Urinary bladder (tissue), 3 donors: ENCODE measurements at regions not wholly inside any gene's neighbourhood (a gene's known extent, or its start where the extent isn't known, plus 50 kb on each side); places are given as distances from the start of the nearest gene placed in this dataset.

Experiments
- DNase-seq: peaks from one replicate; pipeline ENCODE4 v3.0.0-alpha.2; 2015; ENCODE audit errors: extremely low spot score
- H3K27ac ChIP-seq: one replicate; pipeline ENCODE4 v1.5.1; 2013; ENCODE audit warnings: low read depth, mild to moderate bottlenecking, moderate library complexity
- H3K36me3 ChIP-seq: one replicate; pipeline ENCODE4 v1.6.1; 2013; ENCODE audit warnings: mild to moderate bottlenecking, moderate library complexity; ENCODE audit not compliant: insufficient read depth
- H3K4me1 ChIP-seq: one replicate; pipeline ENCODE4 v1.6.1; 2013; ENCODE audit warnings: mild to moderate bottlenecking, moderate library complexity; ENCODE audit not compliant: insufficient read depth
- H3K4me3 ChIP-seq: one replicate; pipeline ENCODE4 v1.5.1; 2013; ENCODE audit warnings: low read depth, low read length
- WGBS: extraction: QIAGEN DNeasy Blood & Tissue Kit; methylation state at CpG from one replicate; pipeline ENCODE4 v1.1.7; 2013; 5-methylcytosine and 5-hydroxymethylcytosine counted together
- donor health status: healthy with polysubstance abuse.
- donor health status: healthy.

GRCh38 chr3:6074952-6075351 is 786.0 kb upstream of the GRM7 start:
- 42% methylated on average over 2 of the region's 2 CpGs for whole genome bisulfite sequencing
- Histone ChIP-seq H3K36me3 (no peaks in the 10 kb centered on the region), H3K4me1 (no peaks in the 10 kb centered on the region), H3K4me3 (no peak overlapping the region), H3K27ac (no peak overlapping the region)
- no peak for DNase-seq

GRCh38 chr3:6078436-6078835 is 782.5 kb upstream of the GRM7 start:
- Histone ChIP-seq H3K27ac (no peak overlapping the region), H3K4me1 (no peaks in the 10 kb centered on the region), H3K4me3 (no peak overlapping the region), H3K36me3 (no peaks in the 10 kb centered on the region)
- 44% methylated on average over 4 of the region's 4 CpGs for WGBS
- DNase-seq = no peak

GRCh38 chr3:6079011-6079410 is 781.9 kb upstream of the GRM7 start:
- Histone ChIP-seq H3K4me3 (no peak overlapping the region), H3K27ac (no peak overlapping the region), H3K4me1 (no peaks in the 10 kb centered on the region), H3K36me3 (no peaks in the 10 kb centered on the region)
- WGBS = 69% methylated on average over 4 of the region's 4 CpGs
- DNase-seq = no peak

- no peaks in the 10 kb centered on the region for H3K4me1 ChIP-seq
- WGBS = 41% methylated on average over 6 of the region's 6 CpGs
- no peak for DNase-seq
- H3K27ac ChIP-seq = no peak overlapping the region
- H3K36me3 ChIP-seq = no peaks in the 10 kb centered on the region
- H3K4me3 ChIP-seq = no peak overlapping the region
Observed at GRCh38 chr3:6079561-6080179, 781.2 kb upstream of the GRM7 start.

- WGBS = 77% methylated on average over 2 of the region's 2 CpGs
- no peak overlapping the region for H3K27ac ChIP-seq
- no peak for DNase-seq
- H3K4me3 ChIP-seq = no peak overlapping the region
- no peaks in the 10 kb centered on the region for H3K36me3 ChIP-seq
- no peaks in the 10 kb centered on the region for H3K4me1 ChIP-seq
Observed at GRCh38 chr3:6088433-6088832, 772.5 kb upstream of the GRM7 start.

- H3K27ac ChIP-seq = no peak overlapping the region
- no peaks in the 10 kb centered on the region for H3K36me3 ChIP-seq
- H3K4me1 ChIP-seq = no peaks in the 10 kb centered on the region
- no peak overlapping the region for H3K4me3 ChIP-seq
- no peak for DNase-seq
- WGBS = 66% methylated on average over 5 of the region's 5 CpGs
Observed at GRCh38 chr3:6089780-6090179, 771.1 kb upstream of the GRM7 start.

GRCh38 chr3:6091262-6091661 is 769.7 kb upstream of the GRM7 start:
- 95% methylated on average over 3 of the region's 3 CpGs for WGBS

GRCh38 chr3:6095006-6095405 is 765.9 kb upstream of the GRM7 start:
- Histone ChIP-seq H3K4me3 (no peak overlapping the region), H3K4me1 (no peaks in the 10 kb centered on the region), H3K27ac (no peak overlapping the region), H3K36me3 (no peaks in the 10 kb centered on the region)
- DNase-seq = no peak
- WGBS = 89% methylated on average over 1 of the region's 1 CpG

More at GRCh38 chr3:6091262-6091661, 769.7 kb upstream of the GRM7 start:
- H3K36me3 ChIP-seq = no peaks in the 10 kb centered on the region
- no peak for DNase-seq
- H3K4me3 ChIP-seq = no peak overlapping the region
- no peak overlapping the region for H3K27ac ChIP-seq
- no peaks in the 10 kb centered on the region for H3K4me1 ChIP-seq

GRCh38 chr3:6097021-6097420 is 763.9 kb upstream of the GRM7 start:
- 64% methylated on average over 2 of the region's 2 CpGs for WGBS
- DNase-seq = no peak
- no peak overlapping the region for H3K27ac ChIP-seq
- H3K4me1 ChIP-seq = no peaks in the 10 kb centered on the region
- no peak overlapping the region for H3K4me3 ChIP-seq
- no peaks in the 10 kb centered on the region for H3K36me3 ChIP-seq

GRCh38 chr3:6097556-6097955 is 763.4 kb upstream of the GRM7 start:
- Histone ChIP-seq H3K4me1 (no peaks in the 10 kb centered on the region), H3K27ac (no peak overlapping the region), H3K36me3 (no peaks in the 10 kb centered on the region), H3K4me3 (no peak overlapping the region)
- no peak for DNase-seq
- 56% methylated on average over 2 of the region's 2 CpGs for WGBS

GRCh38 chr3:6098516-6099157 is 762.3 kb upstream of the GRM7 start:
- Histone ChIP-seq H3K36me3 (no peaks in the 10 kb centered on the region), H3K4me3 (no peak overlapping the region), H3K27ac (no peak overlapping the region), H3K4me1 (no peaks in the 10 kb centered on the region)
- no peak for DNase-seq
- 81% methylated on average over 3 of the region's 3 CpGs for WGBS

- no peaks in the 10 kb centered on the region for H3K4me1 ChIP-seq
- no peak overlapping the region for H3K4me3 ChIP-seq
- 44% methylated on average over 5 of the region's 5 CpGs for WGBS
- H3K27ac ChIP-seq = no peak overlapping the region
- no peak for DNase-seq
- no peaks in the 10 kb centered on the region for H3K36me3 ChIP-seq
Observed at GRCh38 chr3:6099458-6100075, 761.3 kb upstream of the GRM7 start.

- no peaks in the 10 kb centered on the region for H3K36me3 ChIP-seq
- no peak overlapping the region for H3K4me3 ChIP-seq
- DNase-seq = no peak
- H3K27ac ChIP-seq = no peak overlapping the region
- H3K4me1 ChIP-seq = no peaks in the 10 kb centered on the region
Observed at GRCh38 chr3:6105187-6105586, 755.7 kb upstream of the GRM7 start.

- Histone ChIP-seq H3K4me3 (no peak overlapping the region), H3K36me3 (no peaks in the 10 kb centered on the region), H3K27ac (no peak overlapping the region), H3K4me1 (no peaks in the 10 kb centered on the region)
- WGBS = 85% methylated on average over 7 of the region's 7 CpGs
- DNase-seq = no peak
Observed at GRCh38 chr3:6108957-6109356, 752.0 kb upstream of the GRM7 start.
